ENCODE measurements at regions not wholly inside any gene's neighbourhood (a gene's known extent, or its start where the extent isn't known, plus 50 kb on each side); places are given as distances from the start of the nearest gene placed in this dataset.

- Histone ChIP-seq H2AFZ (ENCODE audit: control insufficient read depth, low read depth, low read length) (no peak overlapping the region), H3K9ac (ENCODE audit: control insufficient read depth, insufficient read depth, low read length) (no peak overlapping the region), H4K20me1 (ENCODE audit: control insufficient read depth, insufficient read depth) (no peaks in the 10 kb centered on the region), H3K4me3 (no peak overlapping the region), H3K27me3 (replicated peaks in 1 of 2; ENCODE audit: control insufficient read depth in 2 of 2, insufficient read depth in 2 of 2, low read length in 1 of 2) (no peaks in the 10 kb centered on the region), H3K9me3 (replicated peaks; ENCODE audit: control insufficient read depth, insufficient read depth, low read length) (no peaks in the 10 kb centered on the region), H3K4me2 (ENCODE audit: control insufficient read depth, insufficient read depth) (no peak overlapping the region), H3K27ac (ENCODE audit: control insufficient read depth, insufficient read depth) (no peak overlapping the region), H3K79me2 (ENCODE audit: control insufficient read depth, insufficient read depth, low read length) (no peaks in the 10 kb centered on the region), H3K36me3 (ENCODE audit: control insufficient read depth in 2 of 2, insufficient read depth in 2 of 2, low read length in 1 of 2) (no peaks in the 10 kb centered on the region), H3K4me1 (ENCODE audit: control insufficient read depth, insufficient read depth, low read length) (no peaks in the 10 kb centered on the region)
- POLR2A ChIA-PET: no interaction called here
- in situ Hi-C loops (cut with MboI) (no loop called here), intact Hi-C loops (cut with micrococcal nuclease; ENCODE audit: unreplicated experiment) (no loop called here)
- SMC1A ChIA-PET (ENCODE audit: uncharacterized antibody, unreplicated experiment): no interaction called here
- CTCF ChIA-PET: no interaction called here
- no peak for FAIRE-seq
- DNase-seq (ENCODE audit: low read depth, low spot score): no peak
- RAD21 ChIA-PET (ENCODE audit: unreplicated experiment): no interaction called here
- WGBS (ENCODE audit: insufficient coverage, insufficient replicate concordance, low lambda C conversion rate, missing lambda C conversion rate): 42% methylated on average over 1 of the region's 1 CpG
- ATAC-seq: no peak
- no peak for TF ChIP-seq RELB (IDR thresholded peaks at IDR 0.05; ENCODE audit: low read depth)
- TF ChIP-seq ZNF592 (IDR thresholded peaks at IDR 0.05): no peak
- no peak for TF ChIP-seq MTA3 (IDR thresholded peaks at IDR 0.05; ENCODE audit: borderline replicate concordance, low read length)
- no peak for TF ChIP-seq ZNF687 (IDR thresholded peaks at IDR 0.05)
- TF ChIP-seq GABPA (IDR thresholded peaks at IDR 0.05; ENCODE audit: low read depth): no peak
- TF ChIP-seq PAX5 (IDR thresholded peaks at IDR 0.05; ENCODE audit: borderline replicate concordance, low read depth, low read length): no peak
- TF ChIP-seq NR2C2 (IDR thresholded peaks at IDR 0.05; ENCODE audit: borderline replicate concordance, control insufficient read depth, insufficient read length, low read depth): no peak
- no peak for TF ChIP-seq NFYA (IDR thresholded peaks at IDR 0.05; ENCODE audit: borderline replicate concordance, low read depth, low read length)
- TF ChIP-seq POLR2AphosphoS2 (IDR thresholded peaks at IDR 0.05; ENCODE audit: low read depth, low read length): no peak
- no peak for TF ChIP-seq SMAD1 (IDR thresholded peaks at IDR 0.05; ENCODE audit: low read depth, partially characterized antibody)
- no peak for TF ChIP-seq USF1 (IDR thresholded peaks at IDR 0.05; ENCODE audit: borderline replicate concordance, extremely low read length, insufficient read depth, low read depth, low read length)
- no TSS peak for BruUV-seq (replicated peaks)
Observed at GRCh38 chr21:22209304-22209700, 1211.1 kb downstream of the NCAM2 start.
